T-cell (primary cell): ENCODE measurements at regions not wholly inside any gene's neighbourhood (a gene's known extent, or its start where the extent isn't known, plus 50 kb on each side); places are given as distances from the start of the nearest gene placed in this dataset.

Experiments
- ATAC-seq, 4 experiments: fragments of 200-7000 bp in 3 of 4; fragments of 150-1000 bp in 1 of 4; cut with Tn5 transposase; replicated peaks in 1 of 4; 1 replicate in 3 of 4; 2 replicates in 1 of 4; pipeline ENCODE4 v1.10.0; 2021; ENCODE audit warnings: moderate library complexity in 3 of 4, mild to moderate bottlenecking in 2 of 4, moderate number of reproducible peaks in 1 of 4
- CTCF ChIA-PET, 2 donors: fragments of 300-600 bp; sonication (Branson Sonifier 250); formaldehyde crosslinking; loops; one replicate each; lab custom pipeline; 2022; ENCODE audit warnings: antibody characterized with exemption in 2 of 2; lab: Charles Lee
- POLR2A ChIA-PET, 2 donors: fragments of 300-600 bp; sonication (Branson Sonifier 250); formaldehyde crosslinking; loops; one replicate each; lab custom pipeline; 2022; ENCODE audit warnings: antibody characterized with exemption in 2 of 2; lab: Charles Lee
- DNase-seq, 35 experiments: peaks; one replicate each; pipeline versions ENCODE4 v3.0.0 to v3.0.0-alpha.2; 2013 to 2023
- H3K27ac ChIP-seq: one replicate; pipeline ENCODE4 v1.5.1; 2013; ENCODE audit warnings: low read length
- H3K27me3 ChIP-seq, 2 experiments: replicated peaks in 1 of 2; 1 replicate in 1 of 2; 2 replicates in 1 of 2; pipeline versions ENCODE4 v1.6.1 to v1.7.0; 2013; ENCODE audit warnings: low read length in 1 of 2, mixed read lengths in 1 of 2; ENCODE audit not compliant: control insufficient read depth in 2 of 2, insufficient read depth in 2 of 2; ENCODE audit errors: extremely low read depth in 1 of 2
- H3K36me3 ChIP-seq, 2 donors: 1 replicate in 1 of 2; 2 replicates in 1 of 2; pipeline versions ENCODE4 v1.6.1 to v1.7.0; 2013; ENCODE audit warnings: low read length in 1 of 2; ENCODE audit not compliant: control insufficient read depth in 2 of 2, insufficient read depth in 1 of 2; ENCODE audit errors: extremely low read depth in 1 of 2
- H3K4me1 ChIP-seq, 2 experiments: 1 replicate in 1 of 2; 2 replicates in 1 of 2; pipeline versions ENCODE4 v1.6.1 to v1.7.0; 2013; ENCODE audit warnings: low read length in 2 of 2, mixed read lengths in 1 of 2; ENCODE audit not compliant: insufficient read depth in 2 of 2, control insufficient read depth in 1 of 2; ENCODE audit errors: extremely low read depth in 1 of 2
- H3K4me3 ChIP-seq, 2 donors: 1 replicate in 1 of 2; 2 replicates in 1 of 2; pipeline versions ENCODE4 v1.5.1 to v1.7.0; 2013; ENCODE audit warnings: mild to moderate bottlenecking in 2 of 2, low read length in 1 of 2, moderate library complexity in 1 of 2; ENCODE audit not compliant: control insufficient read depth in 1 of 2; ENCODE audit errors: extremely low read depth in 1 of 2
- H3K9me3 ChIP-seq: 2 replicates; pipeline ENCODE4 v1.7.0; 2013
- H3K27ac Mint-ChIP-seq, 2 donors: one replicate each; pipeline ENCODE4 v1.8.0; 2020 to 2021; ENCODE audit warnings: mild to moderate bottlenecking in 2 of 2, mixed read lengths in 2 of 2
- H3K27me3 Mint-ChIP-seq, 2 donors: one replicate each; pipeline ENCODE4 v1.8.0; 2021 to 2022; ENCODE audit warnings: mixed read lengths in 2 of 2
- H3K36me3 Mint-ChIP-seq: one replicate; pipeline ENCODE4 v1.8.0; 2021; ENCODE audit warnings: mixed read lengths
- H3K4me1 Mint-ChIP-seq, 3 donors: one replicate each; pipeline ENCODE4 v1.8.0; 2020 to 2022; ENCODE audit warnings: mixed read lengths in 3 of 3, mild to moderate bottlenecking in 1 of 3
- H3K4me3 Mint-ChIP-seq, 3 donors: one replicate each; pipeline ENCODE4 v1.8.0; 2020 to 2022; ENCODE audit warnings: mild to moderate bottlenecking in 3 of 3, mixed read lengths in 3 of 3, moderate library complexity in 3 of 3
- H3K9me3 Mint-ChIP-seq, 3 donors: one replicate each; pipeline ENCODE4 v1.8.0; 2020 to 2022; ENCODE audit warnings: mixed read lengths in 3 of 3
- WGBS: methylation state at CpG from one replicate; pipeline ENCODE4 v1.1.5; 2013; ENCODE audit warnings: missing lambda C conversion rate; ENCODE audit not compliant: insufficient coverage; 5-methylcytosine and 5-hydroxymethylcytosine counted together

GRCh38 chr1:224518528-224518927 lies 83.9 kb upstream of the WDR26 start:
- peaks cover 0 to 5% of the 10 kb centered on the region in 2 donors for H3K27me3 Mint-ChIP-seq
- Histone ChIP-seq H3K27me3 (no peaks in the 10 kb centered on the region), H3K9me3 (no peaks in the 10 kb centered on the region), H3K4me1 (peaks cover 0 to 4% of the 10 kb centered on the region in 2 experiments), H3K36me3 (no peaks in the 10 kb centered on the region), H3K4me3 (no peak overlapping the region), H3K27ac (no peak overlapping the region)
- no peak overlapping the region for H3K27ac Mint-ChIP-seq
- no peak for ATAC-seq
- 56% methylated on average over 3 of the region's 4 CpGs for WGBS
- no peak for DNase-seq
- H3K4me1 Mint-ChIP-seq = peaks cover 6 to 7% (median 6%) of the 10 kb centered on the region in 3 donors
- no peak overlapping the region for H3K4me3 Mint-ChIP-seq
- no peaks in the 10 kb centered on the region for H3K9me3 Mint-ChIP-seq
- peaks cover 3% of the 10 kb centered on the region for H3K36me3 Mint-ChIP-seq
- POLR2A ChIA-PET = no interaction called here
- CTCF ChIA-PET = interaction anchor here in 1 of 2 donors (0.6 kb wide), 1 partner anchor 1652 kb away, joined by 5 read pairs; no protein-coding TSS in a partner anchor

- H3K4me3 Mint-ChIP-seq = no peak overlapping the region
- no peaks in the 10 kb centered on the region for H3K4me1 ChIP-seq
- ATAC-seq = no peak
- H3K27ac Mint-ChIP-seq = no peak overlapping the region
- H3K27ac ChIP-seq = no peak overlapping the region
- no peak overlapping the region for H3K4me3 ChIP-seq
- CTCF ChIA-PET = no interaction called here
- H3K36me3 ChIP-seq = no peaks in the 10 kb centered on the region
- H3K36me3 Mint-ChIP-seq = peaks cover 3% of the 10 kb centered on the region
- POLR2A ChIA-PET = no interaction called here
- no peaks in the 10 kb centered on the region for H3K9me3 ChIP-seq
- H3K27me3 Mint-ChIP-seq = peaks cover 0 to 5% of the 10 kb centered on the region in 2 donors
- H3K9me3 Mint-ChIP-seq = no peaks in the 10 kb centered on the region
- H3K4me1 Mint-ChIP-seq = no peaks in the 10 kb centered on the region
- no peak for DNase-seq
- H3K27me3 ChIP-seq = no peaks in the 10 kb centered on the region
Measured at GRCh38 chr1:224519874-224520273, 85.3 kb upstream of the WDR26 start.

GRCh38 chr1:224520808-224521207 lies 86.2 kb upstream of the WDR26 start:
- Mint-ChIP-seq H3K27ac (no peak overlapping the region), H3K9me3 (no peaks in the 10 kb centered on the region), H3K4me3 (no peak overlapping the region), H3K27me3 (peaks cover 0 to 5% of the 10 kb centered on the region in 2 donors), H3K36me3 (peaks cover 3% of the 10 kb centered on the region), H3K4me1 (no peaks in the 10 kb centered on the region)
- Histone ChIP-seq H3K4me3 (no peak overlapping the region), H3K4me1 (no peaks in the 10 kb centered on the region), H3K27ac (no peak overlapping the region), H3K36me3 (no peaks in the 10 kb centered on the region), H3K9me3 (no peaks in the 10 kb centered on the region), H3K27me3 (no peaks in the 10 kb centered on the region)
- ATAC-seq (no peak), DNase-seq (no peak)
- ChIA-PET CTCF (no interaction called here), POLR2A (no interaction called here)
- 100% methylated on average over 1 of the region's 4 CpGs for WGBS

- Mint-ChIP-seq H3K27ac (no peak overlapping the region), H3K27me3 (peaks cover 0 to 5% of the 10 kb centered on the region in 2 donors), H3K4me3 (no peak overlapping the region), H3K36me3 (peaks cover 3% of the 10 kb centered on the region), H3K9me3 (no peaks in the 10 kb centered on the region), H3K4me1 (no peaks in the 10 kb centered on the region)
- H3K9me3 ChIP-seq = no peaks in the 10 kb centered on the region
- 100% methylated on average over 1 of the region's 3 CpGs for WGBS
- H3K4me3 ChIP-seq = no peak overlapping the region
- no peak overlapping the region for H3K27ac ChIP-seq
- H3K36me3 ChIP-seq = no peaks in the 10 kb centered on the region
- H3K4me1 ChIP-seq = no peaks in the 10 kb centered on the region
- ChIA-PET CTCF (interaction anchor here (0.5 to 1.0 kb wide), 3 partner anchors 8 to 1282 kb away, joined by 3 to 5 read pairs (median 4); no protein-coding TSS in a partner anchor), POLR2A (no interaction called here)
- H3K27me3 ChIP-seq = no peaks in the 10 kb centered on the region
- ATAC-seq (no peak), DNase-seq (no peak)
Measured at GRCh38 chr1:224521904-224522734, 87.5 kb upstream of the WDR26 start.

- peaks cover 3% of the 10 kb centered on the region for H3K36me3 Mint-ChIP-seq
- CTCF ChIA-PET = interaction anchor here in 1 of 2 donors (0.6 to 1.1 kb wide), 2 partner anchors 12 to 926 kb away, joined by 3 to 7 read pairs; no protein-coding TSS in a partner anchor
- H3K27me3 Mint-ChIP-seq = peaks cover 0 to 5% of the 10 kb centered on the region in 2 donors
- DNase-seq = no peak
- no peaks in the 10 kb centered on the region for H3K9me3 ChIP-seq
- H3K27ac Mint-ChIP-seq = no peak overlapping the region
- ATAC-seq = no peak
- H3K27me3 ChIP-seq = no peaks in the 10 kb centered on the region
- POLR2A ChIA-PET = no interaction called here
- H3K4me3 ChIP-seq = no peak overlapping the region
- no peak overlapping the region for H3K27ac ChIP-seq
- no peaks in the 10 kb centered on the region for H3K4me1 Mint-ChIP-seq
- no peaks in the 10 kb centered on the region for H3K9me3 Mint-ChIP-seq
- no peak overlapping the region for H3K4me3 Mint-ChIP-seq
- H3K36me3 ChIP-seq = no peaks in the 10 kb centered on the region
- no peaks in the 10 kb centered on the region for H3K4me1 ChIP-seq
Measured at GRCh38 chr1:224523676-224524075, 89.1 kb upstream of the WDR26 start.

DNA sequence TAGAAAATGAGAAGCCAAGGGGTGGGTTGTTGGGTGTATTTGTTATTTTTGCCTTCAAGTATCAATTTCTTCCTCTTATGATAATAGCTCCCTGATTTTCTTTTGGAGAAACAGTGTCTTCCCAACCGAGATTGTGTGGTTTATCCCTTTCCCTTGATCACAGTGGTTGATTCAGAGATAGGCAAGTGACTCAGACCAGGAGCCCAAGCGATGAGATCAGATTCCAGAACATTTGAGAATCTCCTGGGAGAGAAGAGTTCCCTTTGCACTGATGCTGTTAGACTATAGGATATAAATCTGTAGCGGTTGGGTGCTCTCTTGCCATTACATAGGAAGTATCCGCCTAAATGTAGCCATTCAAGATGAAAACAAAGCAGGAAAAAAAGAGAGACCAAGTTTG lies 90.1 kb upstream of the WDR26 start:
- ATAC-seq (no peak), DNase-seq (no peak)
- Histone ChIP-seq H3K27me3 (peaks cover 0 to under 1% of the 10 kb centered on the region in 2 experiments), H3K4me3 (no peak overlapping the region), H3K36me3 (no peaks in the 10 kb centered on the region), H3K27ac (no peak overlapping the region), H3K9me3 (no peaks in the 10 kb centered on the region), H3K4me1 (no peaks in the 10 kb centered on the region)
- no peak overlapping the region for H3K27ac Mint-ChIP-seq
- H3K27me3 Mint-ChIP-seq = peaks cover 0 to 5% of the 10 kb centered on the region in 2 donors
- CTCF ChIA-PET = no interaction called here
- POLR2A ChIA-PET = no interaction called here
- H3K4me1 Mint-ChIP-seq = no peaks in the 10 kb centered on the region
- WGBS = 75% methylated on average over 2 of the region's 4 CpGs
- peaks cover 3% of the 10 kb centered on the region for H3K36me3 Mint-ChIP-seq
- no peak overlapping the region for H3K4me3 Mint-ChIP-seq
- H3K9me3 Mint-ChIP-seq = no peaks in the 10 kb centered on the region
